Thoracic aorta (tissue), 2 donors: ENCODE measurements at regions not wholly inside any gene's neighbourhood (a gene's known extent, or its start where the extent isn't known, plus 50 kb on each side); places are given as distances from the start of the nearest gene placed in this dataset.

ENCODE experiments used
- ATAC-seq: fragments of 150-250 bp; one replicate; pipeline ENCODE4 v1.8.0; 2017; ENCODE audit warnings: low read depth; ENCODE audit not compliant: insufficient number of reproducible peaks, low FRiP score
- DNase-seq: peaks from one replicate; pipeline ENCODE4 v3.0.0-alpha.2; 2020; ENCODE audit warnings: low spot score
- H3K27ac ChIP-seq, 2 donors: fragments of 200-600 bp; sonication (generic); 1 replicate in 1 of 2; 2 replicates in 1 of 2; pipeline ENCODE4 v1.5.1; 2016; ENCODE audit warnings: mild to moderate bottlenecking in 2 of 2, moderate library complexity in 2 of 2
- H3K27me3 ChIP-seq: fragments of 200-600 bp; sonication (generic); replicated peaks from 2 replicates; pipeline ENCODE4 v1.6.0; 2016; ENCODE audit warnings: mild to moderate bottlenecking; ENCODE audit not compliant: insufficient read depth
- H3K36me3 ChIP-seq: fragments of 200-600 bp; sonication (generic); one replicate; pipeline ENCODE4 v1.5.1; 2016
- H3K4me1 ChIP-seq, 2 donors: fragments of 200-600 bp; sonication (generic); 1 replicate in 1 of 2; 2 replicates in 1 of 2; pipeline versions ENCODE4 v1.5.1 to v1.6.0; 2016; ENCODE audit warnings: low read depth in 2 of 2, mild to moderate bottlenecking in 1 of 2; ENCODE audit not compliant: control insufficient read depth in 1 of 2
- H3K4me3 ChIP-seq: fragments of 200-600 bp; sonication (generic); 2 replicates; pipeline ENCODE4 v1.5.1; 2016; ENCODE audit warnings: mild to moderate bottlenecking
- H3K9me3 ChIP-seq: fragments of 200-600 bp; sonication (generic); 2 replicates; pipeline ENCODE4 v1.5.1; 2016
- TF ChIP-seq, protein P1 (sequence below): fragments of 200-600 bp; sonication (generic); IDR thresholded peaks from one replicate; pipeline ENCODE4 v1.5.1; 2019; ENCODE audit warnings: antibody characterized with exemption

DNA sequence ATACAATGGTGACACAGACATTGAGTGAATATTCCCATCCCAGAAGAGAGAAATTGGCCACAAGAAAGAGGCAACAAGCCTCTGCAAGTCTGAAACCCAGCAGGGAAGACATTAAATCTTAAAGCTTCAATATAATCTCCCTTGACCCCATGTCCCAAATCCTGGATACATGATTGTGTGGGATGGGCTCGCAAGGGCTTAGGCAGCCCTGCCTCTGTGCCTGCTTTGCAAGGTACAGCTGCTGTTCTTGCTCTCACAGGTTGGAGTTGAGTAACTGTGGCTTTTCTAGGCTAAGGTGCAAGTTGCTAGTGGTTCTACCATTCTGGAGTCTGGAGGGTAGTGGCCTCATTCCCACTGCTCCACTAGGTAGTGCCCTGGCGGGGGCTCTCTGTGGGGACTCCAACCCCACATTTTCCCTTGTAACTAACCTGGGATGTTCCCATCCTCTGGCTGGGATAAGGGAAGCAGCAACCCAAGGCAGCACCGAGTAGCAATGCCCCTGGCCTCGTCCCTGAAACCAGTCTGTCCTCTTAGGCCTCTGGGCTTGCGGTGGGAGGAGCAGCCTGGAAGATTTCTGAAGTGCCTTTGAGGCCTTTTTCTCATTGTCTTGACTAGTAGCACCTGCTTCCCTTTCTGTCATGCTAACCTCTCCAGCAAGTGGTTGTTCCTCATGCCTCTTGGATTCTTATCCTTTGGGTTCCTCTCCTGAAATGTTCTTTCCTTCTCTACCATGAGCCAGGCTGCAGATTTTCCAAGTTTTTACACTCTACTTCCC lies 90.0 kb downstream of the FAM174B start:
- Histone ChIP-seq H3K9me3 (no peaks in the 10 kb centered on the region), H3K4me3 (no peak overlapping the region), H3K27me3 (no peaks in the 10 kb centered on the region), H3K4me1 (no peaks in the 10 kb centered on the region), H3K36me3 (no peaks in the 10 kb centered on the region), H3K27ac (no peak overlapping the region)
- DNase-seq, result no peak
- TF ChIP-seq, protein P1, sequence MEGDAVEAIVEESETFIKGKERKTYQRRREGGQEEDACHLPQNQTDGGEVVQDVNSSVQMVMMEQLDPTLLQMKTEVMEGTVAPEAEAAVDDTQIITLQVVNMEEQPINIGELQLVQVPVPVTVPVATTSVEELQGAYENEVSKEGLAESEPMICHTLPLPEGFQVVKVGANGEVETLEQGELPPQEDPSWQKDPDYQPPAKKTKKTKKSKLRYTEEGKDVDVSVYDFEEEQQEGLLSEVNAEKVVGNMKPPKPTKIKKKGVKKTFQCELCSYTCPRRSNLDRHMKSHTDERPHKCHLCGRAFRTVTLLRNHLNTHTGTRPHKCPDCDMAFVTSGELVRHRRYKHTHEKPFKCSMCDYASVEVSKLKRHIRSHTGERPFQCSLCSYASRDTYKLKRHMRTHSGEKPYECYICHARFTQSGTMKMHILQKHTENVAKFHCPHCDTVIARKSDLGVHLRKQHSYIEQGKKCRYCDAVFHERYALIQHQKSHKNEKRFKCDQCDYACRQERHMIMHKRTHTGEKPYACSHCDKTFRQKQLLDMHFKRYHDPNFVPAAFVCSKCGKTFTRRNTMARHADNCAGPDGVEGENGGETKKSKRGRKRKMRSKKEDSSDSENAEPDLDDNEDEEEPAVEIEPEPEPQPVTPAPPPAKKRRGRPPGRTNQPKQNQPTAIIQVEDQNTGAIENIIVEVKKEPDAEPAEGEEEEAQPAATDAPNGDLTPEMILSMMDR, result no peak
- ATAC-seq, result no peak

- DNase-seq (no peak), ATAC-seq (no peak)
- Histone ChIP-seq H3K27me3 (no peaks in the 10 kb centered on the region), H3K9me3 (no peaks in the 10 kb centered on the region), H3K36me3 (no peaks in the 10 kb centered on the region), H3K4me3 (no peak overlapping the region), H3K27ac (no peak overlapping the region), H3K4me1 (no peaks in the 10 kb centered on the region)
- TF ChIP-seq, protein P1, result no peak
These were observed 93.8 kb downstream of the FAM174B start for GRCh38 chr15:92561754-92562153.

DNA sequence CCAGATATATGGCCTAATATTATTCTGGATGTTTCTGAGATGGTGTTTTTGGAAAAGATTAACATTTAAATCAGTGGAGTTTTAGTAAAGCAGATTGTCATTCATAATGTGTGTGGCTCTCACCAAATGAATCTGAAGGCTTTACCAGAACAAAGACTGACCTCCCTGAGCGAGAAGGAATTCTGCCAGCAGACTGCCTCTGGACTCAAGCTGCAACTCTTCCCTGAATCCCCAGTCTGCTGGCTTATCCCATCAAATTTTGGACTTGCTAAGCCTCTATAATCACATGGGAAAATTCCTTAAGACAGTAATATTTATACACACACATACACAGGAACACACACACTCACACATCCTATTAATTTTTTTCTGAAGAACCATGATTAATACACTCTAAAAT lies 102.3 kb downstream of the FAM174B start:
- TF ChIP-seq, protein P1, result no peak
- Histone ChIP-seq H3K9me3 (no peaks in the 10 kb centered on the region), H3K4me1 (no peaks in the 10 kb centered on the region), H3K36me3 (no peaks in the 10 kb centered on the region), H3K27me3 (no peaks in the 10 kb centered on the region), H3K4me3 (no peak overlapping the region), H3K27ac (no peak overlapping the region)
- DNase-seq (no peak), ATAC-seq (no peak)

DNA sequence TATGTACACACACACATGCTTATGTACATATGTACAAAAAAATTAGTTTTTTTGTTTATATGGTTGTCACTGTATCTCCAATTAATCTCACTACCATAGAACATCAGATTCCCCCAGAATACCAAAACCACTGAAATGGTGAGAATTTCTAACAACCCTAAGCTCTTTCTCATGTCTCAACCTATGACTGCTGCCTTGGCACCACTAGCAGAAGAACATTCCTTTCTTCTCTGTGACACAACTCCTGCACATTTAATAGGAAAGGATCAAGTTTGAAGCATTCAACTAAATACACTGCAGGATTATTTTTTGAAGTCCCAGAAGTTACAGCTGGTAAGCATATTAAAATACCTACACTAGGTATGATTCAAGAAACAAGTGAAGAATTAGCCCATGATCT lies 109.6 kb downstream of the FAM174B start:
- ATAC-seq (no peak), DNase-seq (no peak)
- Histone ChIP-seq H3K4me3 (no peak overlapping the region), H3K9me3 (no peaks in the 10 kb centered on the region), H3K27me3 (no peaks in the 10 kb centered on the region), H3K27ac (no peak overlapping the region), H3K36me3 (no peaks in the 10 kb centered on the region), H3K4me1 (no peaks in the 10 kb centered on the region)
- TF ChIP-seq, protein P1, result no peak

DNA sequence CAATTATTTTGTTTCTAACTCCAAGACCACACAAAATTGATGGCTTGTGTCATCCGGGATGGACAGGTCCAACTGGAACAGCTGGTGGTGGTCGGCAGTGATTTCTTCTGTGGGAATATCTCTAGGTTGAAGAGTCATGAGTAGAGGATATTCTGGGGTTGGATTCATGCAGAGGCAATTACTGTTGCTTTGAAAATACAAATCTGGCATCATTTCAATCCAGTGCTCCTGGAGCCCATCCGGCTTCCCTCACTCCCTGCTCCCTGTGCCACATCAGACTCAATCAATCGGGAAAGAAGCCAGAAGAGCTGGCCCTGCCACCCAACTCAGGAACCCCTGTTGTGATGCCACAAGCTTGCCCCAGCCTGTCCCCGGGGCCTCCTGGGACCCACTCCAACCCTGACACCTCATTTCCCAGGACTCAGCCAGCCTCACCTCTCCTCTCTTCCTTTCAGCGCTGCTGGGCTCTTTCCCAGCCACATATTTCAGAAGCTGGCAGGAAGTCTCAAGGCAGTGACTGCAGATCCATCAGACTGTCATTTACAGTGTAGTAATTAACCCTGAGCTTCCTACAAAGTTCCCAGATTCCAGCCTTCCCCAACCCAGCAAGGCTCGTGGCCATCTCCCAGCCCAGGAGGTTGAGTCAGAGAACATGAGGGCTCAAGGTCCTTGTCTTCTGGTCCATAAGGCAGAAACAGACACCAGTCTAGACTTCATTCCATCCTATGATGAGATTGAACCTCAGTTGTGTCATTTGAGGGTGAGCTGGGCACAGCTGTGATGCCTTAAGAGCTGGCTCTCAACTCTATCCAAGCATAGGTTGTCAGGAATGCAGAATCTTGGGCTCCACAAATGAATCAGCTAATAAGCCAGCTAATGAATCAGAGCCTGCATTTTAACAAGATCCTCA lies 114.0 kb downstream of the FAM174B start:
- TF ChIP-seq, protein P1, result no peak
- no peak for ATAC-seq
- no peaks in the 10 kb centered on the region for H3K36me3 ChIP-seq
- no peaks in the 10 kb centered on the region for H3K4me1 ChIP-seq
- H3K9me3 ChIP-seq, result no peaks in the 10 kb centered on the region
- H3K27ac ChIP-seq, result no peak overlapping the region
- no peaks in the 10 kb centered on the region for H3K27me3 ChIP-seq
- no peak for DNase-seq
- no peak overlapping the region for H3K4me3 ChIP-seq
